ENCODE measurements at regions not wholly inside any gene's neighbourhood (a gene's known extent, or its start where the extent isn't known, plus 50 kb on each side); places are given as distances from the start of the nearest gene placed in this dataset.

- DNase-seq, result no peak
Measured at GRCh38 chr22:47298017-47298785, 535.8 kb downstream of the TBC1D22A start.

GRCh38 chr22:47297261-47298016 is 535.0 kb downstream of the TBC1D22A start:
- DNase-seq, result no peak

GRCh38 chr22:47296405-47297260 is 534.2 kb downstream of the TBC1D22A start:
- no peak for DNase-seq

GRCh38 chr22:47295982-47296381 is 533.5 kb downstream of the TBC1D22A start:
- no peak for DNase-seq

GRCh38 chr22:47295226-47295901 is 532.9 kb downstream of the TBC1D22A start:
- no peak for DNase-seq

- DNase-seq, result no peak
Measured at GRCh38 chr22:47294576-47294975, 532.1 kb downstream of the TBC1D22A start.

- no peak for DNase-seq
Measured at GRCh38 chr22:47294222-47294532, 531.7 kb downstream of the TBC1D22A start.

- DNase-seq, result no peak
Measured at GRCh38 chr22:47293368-47294221, 531.1 kb downstream of the TBC1D22A start.

- DNase-seq, result no peak
Measured at GRCh38 chr22:47292546-47293320, 530.3 kb downstream of the TBC1D22A start.

GRCh38 chr22:47291565-47292495 is 529.4 kb downstream of the TBC1D22A start:
- DNase-seq, result no peak

- no peak for DNase-seq
Measured at GRCh38 chr22:47290706-47291430, 528.4 kb downstream of the TBC1D22A start.

GRCh38 chr22:47289336-47289985 is 527.0 kb downstream of the TBC1D22A start:
- no peak for DNase-seq

GRCh38 chr22:47288680-47289079 is 526.2 kb downstream of the TBC1D22A start:
- no peak for DNase-seq

GRCh38 chr22:47287516-47287915 is 525.1 kb downstream of the TBC1D22A start:
- DNase-seq, result no peak

GRCh38 chr22:47286590-47286989 is 524.1 kb downstream of the TBC1D22A start:
- DNase-seq, result no peak

GRCh38 chr22:47285981-47286380 is 523.5 kb downstream of the TBC1D22A start:
- DNase-seq, result no peak

- DNase-seq, result no peak
Measured at GRCh38 chr22:47284822-47285221, 522.4 kb downstream of the TBC1D22A start.

- no peak for DNase-seq
Measured at GRCh38 chr22:47284360-47284759, 521.9 kb downstream of the TBC1D22A start.
